SK-N-SH (cell line): ENCODE measurements at regions not wholly inside any gene's neighbourhood (a gene's known extent, or its start where the extent isn't known, plus 50 kb on each side); places are given as distances from the start of the nearest gene placed in this dataset.

Source experiments
- CTCF ChIA-PET: fragments of 300-600, 350-600 bp; formaldehyde crosslinking; extraction: SDS; loops from one replicate; lab custom pipeline; 2021; lab: Yijun Ruan, JAX
- POLR2A ChIA-PET: fragments of 350-600 bp; sonication (Branson Sonifier 250); formaldehyde crosslinking; extraction: SDS; loops from one replicate; lab custom pipeline; 2020; ENCODE audit warnings: antibody characterized with exemption, inconsistent platforms; lab: Yijun Ruan, JAX
- DNase-seq: peaks from one replicate; pipeline ENCODE4 v3.0.0; 2012
- H2AFZ ChIP-seq: fragments of 200-600 bp; sonication (generic); 2 replicates; pipeline ENCODE4 v1.8.1; 2016; ENCODE audit warnings: antibody characterized with exemption, mild to moderate bottlenecking, low read depth
- H3F3A ChIP-seq: fragments of 200-600 bp; sonication (generic); replicated peaks from 2 replicates; pipeline ENCODE3; 2016; ENCODE audit warnings: antibody characterized with exemption, mild to moderate bottlenecking; ENCODE audit not compliant: insufficient read depth
- H3K27ac ChIP-seq, 2 experiments: fragments of 200-500 bp in 1 of 2; fragments of 200-600 bp in 1 of 2; sonication (Bioruptor generic) in 1 of 2; sonication (generic), shearing (Covaris generic) in 1 of 2; 2 replicates each; pipeline versions ENCODE4 v1.5.1 to v1.6.1; 2014 to 2016; ENCODE audit warnings: low read depth in 2 of 2, inconsistent platforms in 1 of 2, low read length in 1 of 2, mild to moderate bottlenecking in 1 of 2, mixed read lengths in 1 of 2
- H3K27me3 ChIP-seq: fragments of 200-600 bp; sonication (generic), shearing (Covaris generic); 2 replicates; pipeline ENCODE4 v1.6.1; 2016; ENCODE audit warnings: mixed run types; ENCODE audit not compliant: insufficient read depth
- H3K36me3 ChIP-seq, 2 experiments: fragments of 200-500 bp in 1 of 2; fragments of 200-600 bp in 1 of 2; sonication (Bioruptor generic) in 1 of 2; sonication (generic) in 1 of 2; replicated peaks in 1 of 2; 2 replicates each; pipeline versions ENCODE3 to v1.5.1; 2014 to 2016; ENCODE audit warnings: low read length in 1 of 2, mild to moderate bottlenecking in 1 of 2; ENCODE audit not compliant: insufficient read depth in 2 of 2, control insufficient read depth in 1 of 2
- H3K4me1 ChIP-seq, 2 experiments: fragments of 200-500 bp in 1 of 2; fragments of 200-600 bp in 1 of 2; sonication (Bioruptor generic) in 1 of 2; sonication (generic), shearing (Covaris generic) in 1 of 2; 2 replicates each; pipeline versions ENCODE4 v1.5.1 to v1.6.1; 2014 to 2016; ENCODE audit warnings: low read depth in 1 of 2, low read length in 1 of 2, mixed run types in 1 of 2; ENCODE audit not compliant: insufficient read depth in 2 of 2, control insufficient read depth in 1 of 2
- H3K4me2 ChIP-seq: fragments of 200-600 bp; sonication (generic), shearing (Covaris generic); 2 replicates; pipeline ENCODE4 v1.6.1; 2017; ENCODE audit warnings: mixed run types
- H3K4me3 ChIP-seq, 2 experiments: fragments of 200-500 bp in 1 of 2; fragments of 200-600 bp in 1 of 2; sonication (Bioruptor generic) in 1 of 2; sonication (generic), shearing (Covaris generic) in 1 of 2; 2 replicates each; pipeline versions ENCODE4 v1.5.1 to v1.8.1; 2014 to 2016; ENCODE audit warnings: low read depth in 2 of 2, inconsistent platforms in 1 of 2, low read length in 1 of 2, mild to moderate bottlenecking in 1 of 2, mixed read lengths in 1 of 2, moderate library complexity in 1 of 2
- H3K79me2 ChIP-seq: fragments of 200-600 bp; sonication (generic); 2 replicates; pipeline ENCODE4 v1.8.1; 2017; ENCODE audit warnings: mild to moderate bottlenecking; ENCODE audit not compliant: insufficient read depth
- H3K9ac ChIP-seq: fragments of 200-600 bp; sonication (generic); 2 replicates; pipeline ENCODE4 v1.6.1; 2017; ENCODE audit warnings: mixed run types
- H3K9me2 ChIP-seq: fragments of 200-600 bp; sonication (generic); 2 replicates; pipeline ENCODE4 v1.6.1; 2017; ENCODE audit warnings: mixed run types
- H3K9me3 ChIP-seq: fragments of 200-600 bp; sonication (generic); 2 replicates; pipeline ENCODE4 v1.6.1; 2017; ENCODE audit warnings: mixed run types, mild to moderate bottlenecking, moderate library complexity
- H4K20me1 ChIP-seq: fragments of 200-600 bp; sonication (generic); 2 replicates; pipeline ENCODE4 v1.6.1; 2017; ENCODE audit warnings: mild to moderate bottlenecking, mixed run types; ENCODE audit not compliant: insufficient read depth
- CHD2 ChIP-seq: fragments of 150-350 bp; IDR thresholded peaks from 2 replicates; pipeline ENCODE4 v1.6.1; 2018; ENCODE audit warnings: low read length; ENCODE audit not compliant: partially characterized antibody
- EP300 ChIP-seq, 2 experiments: IDR thresholded peaks; 2 replicates each; pipeline versions ENCODE4 v1.4.0 to v1.6.1; 2012; ENCODE audit warnings: borderline replicate concordance in 1 of 2, low read depth in 1 of 2, low read length in 1 of 2
- EZH2phosphoT487 ChIP-seq: fragments of 200-600 bp; sonication (generic); IDR thresholded peaks from 2 replicates; pipeline ENCODE4 v1.6.1; 2017; ENCODE audit warnings: low read depth, mixed run types, mild to moderate bottlenecking, antibody characterized with exemption, moderate library complexity, borderline replicate concordance
- FOSL2 ChIP-seq: IDR thresholded peaks from 2 replicates; pipeline ENCODE4 v1.4.0; 2012; ENCODE audit warnings: low read depth, mild to moderate bottlenecking, moderate library complexity, borderline replicate concordance
- FOXJ3 ChIP-seq: sonication (generic); formaldehyde crosslinking; IDR thresholded peaks from 2 replicates; pipeline ENCODE4 v1.5.1; 2020; ENCODE audit warnings: mild to moderate bottlenecking, missing genetic modification reagents
- FOXM1 ChIP-seq: IDR thresholded peaks from 2 replicates; pipeline ENCODE4 v1.4.0; 2012; ENCODE audit warnings: low read depth, mild to moderate bottlenecking
- GABPA ChIP-seq: IDR thresholded peaks from 2 replicates; pipeline ENCODE4 v1.4.0; 2012; ENCODE audit warnings: low read depth, mild to moderate bottlenecking
- GATA2 ChIP-seq: sonication (generic); formaldehyde crosslinking; IDR thresholded peaks from 2 replicates; pipeline ENCODE4 v1.5.0; 2020; ENCODE audit warnings: mild to moderate bottlenecking, missing genetic modification reagents
- MEF2A ChIP-seq: IDR thresholded peaks from 2 replicates; pipeline ENCODE4 v1.4.0; 2012; ENCODE audit warnings: low read depth, borderline replicate concordance
- MXI1 ChIP-seq: IDR thresholded peaks from 2 replicates; pipeline ENCODE4 v1.6.1; 2012; ENCODE audit warnings: mild to moderate bottlenecking, low read depth, low read length, improper control_type of control experiment
- NRF1 ChIP-seq: IDR thresholded peaks from 2 replicates; pipeline ENCODE4 v1.6.1; 2012; ENCODE audit warnings: low read depth, mild to moderate bottlenecking, low read length
- POLR2AphosphoS5 ChIP-seq: IDR thresholded peaks from 2 replicates; pipeline ENCODE4 v1.6.1; 2012; ENCODE audit warnings: low read depth, low read length
- RCOR1 ChIP-seq: fragments of 150-350 bp; IDR thresholded peaks from 2 replicates; pipeline ENCODE4 v1.6.1; 2017; ENCODE audit warnings: antibody characterized with exemption, low read length
- RFX5 ChIP-seq: IDR thresholded peaks from 2 replicates; pipeline ENCODE4 v1.6.1; 2012; ENCODE audit warnings: mild to moderate bottlenecking, improper control_type of control experiment, low read length
- SMC3 ChIP-seq: IDR thresholded peaks from 2 replicates; pipeline ENCODE4 v1.6.1; 2012; ENCODE audit warnings: low read depth, low read length, improper control_type of control experiment
- TCF12 ChIP-seq: IDR thresholded peaks from 2 replicates; pipeline ENCODE4 v1.4.0; 2012
- TEAD4 ChIP-seq: IDR thresholded peaks from 2 replicates; pipeline ENCODE4 v1.4.0; 2012; ENCODE audit warnings: mild to moderate bottlenecking, borderline replicate concordance; ENCODE audit not compliant: insufficient read depth
- YY1 ChIP-seq: IDR thresholded peaks from 2 replicates; pipeline ENCODE4 v1.4.0; 2012; ENCODE audit warnings: low read depth, mild to moderate bottlenecking
- WGBS: methylation state at CpG from one replicate; pipeline ENCODE4 v1.1.6; 2017; ENCODE audit warnings: low lambda C conversion rate; 5-methylcytosine and 5-hydroxymethylcytosine counted together
- TF ChIP-seq, protein P1 (sequence below): fragments of 150-350 bp; IDR thresholded peaks from 2 replicates; pipeline ENCODE4 v1.6.1; 2016; ENCODE audit warnings: mild to moderate bottlenecking, low read depth, low read length
- TF ChIP-seq, protein P2 (sequence below): fragments of 200-600 bp; sonication (generic); IDR thresholded peaks from 2 replicates; pipeline ENCODE4 v1.6.1; 2017; ENCODE audit warnings: antibody characterized with exemption, mild to moderate bottlenecking, moderate library complexity
- TF ChIP-seq, protein P3 (sequence below): IDR thresholded peaks from 2 replicates; pipeline ENCODE4 v1.6.1; 2012; ENCODE audit warnings: mild to moderate bottlenecking, low read depth, low read length, moderate library complexity
- TF ChIP-seq, protein P4 (sequence below): IDR thresholded peaks from 2 replicates; pipeline ENCODE4; 2012

DNA sequence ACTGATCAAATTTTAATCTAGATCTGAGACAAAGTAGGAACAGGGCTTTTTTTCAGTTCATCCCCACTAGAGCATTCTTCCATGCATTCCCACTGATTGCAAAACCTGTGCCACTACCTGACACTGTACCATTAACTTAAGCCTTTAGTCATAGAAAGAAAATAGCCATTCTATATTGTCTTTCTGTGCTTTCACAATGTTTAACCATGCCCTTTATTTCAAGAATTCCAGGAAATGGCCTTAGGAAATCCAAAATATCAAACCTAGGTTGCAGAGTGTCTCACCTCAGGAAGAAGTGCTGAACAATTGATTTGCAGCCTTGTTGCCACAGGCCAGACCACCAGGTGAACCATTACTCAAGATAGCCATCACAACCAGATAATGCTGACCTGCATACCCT is 56.2 kb upstream of the TGFBR2 start:
- Histone ChIP-seq H3K9me2 (no peaks in the 10 kb centered on the region), H3K27ac (no peak overlapping the region), H3K4me3 (no peak overlapping the region), H4K20me1 (no peaks in the 10 kb centered on the region), H3F3A (peaks cover 7% of the 10 kb centered on the region), H3K79me2 (no peaks in the 10 kb centered on the region), H3K36me3 (no peaks in the 10 kb centered on the region), H3K9ac (no peak overlapping the region), H3K4me1 (peaks cover 5 to 6% of the 10 kb centered on the region in 2 experiments), H3K4me2 (no peak overlapping the region), H2AFZ (no peak overlapping the region), H3K9me3 (no peaks in the 10 kb centered on the region), H3K27me3 (no peaks in the 10 kb centered on the region)
- DNase-seq: no peak
- ChIA-PET POLR2A (no interaction called here), CTCF (interaction anchor here (1.5 kb wide), 1 partner anchor 10 kb away, joined by 3 read pairs; no protein-coding TSS in a partner anchor)
- TF ChIP-seq FOXJ3 (CRISPR knock-in tag) (no peak), MXI1 (no peak), GATA2 (CRISPR knock-in tag) (no peak), GABPA (no peak), SMC3 (no peak), EZH2phosphoT487 (no peak), FOXM1 (no peak)

DNA sequence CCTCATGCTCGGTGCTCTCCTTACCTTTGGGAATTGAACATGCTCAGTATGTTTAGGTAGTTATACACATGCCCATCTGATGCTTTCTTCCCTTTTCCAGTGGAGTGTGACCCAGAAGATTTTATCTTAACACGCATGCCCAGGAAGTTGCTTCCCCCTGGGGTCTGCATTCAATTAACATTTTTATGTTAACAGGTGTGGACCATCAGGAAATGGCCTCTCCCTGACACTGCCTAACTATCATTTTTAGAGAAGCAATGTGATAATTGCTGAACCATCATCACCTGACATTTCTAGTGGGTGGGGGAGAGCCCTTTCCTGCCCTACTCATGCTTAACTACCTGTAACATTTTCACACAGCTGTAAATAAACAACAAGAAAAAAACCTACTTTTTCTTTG is 55.1 kb upstream of the TGFBR2 start:
- Histone ChIP-seq H3F3A (peaks cover under 1% of the 10 kb centered on the region), H3K27ac (no peak overlapping the region), H3K9ac (no peak overlapping the region), H3K4me3 (no peak overlapping the region), H3K4me1 (peaks cover 4 to 5% of the 10 kb centered on the region in 2 experiments; a peak in 2 of 4 replicates), H3K27me3 (no peaks in the 10 kb centered on the region), H2AFZ (no peak overlapping the region)
- CTCF ChIA-PET: interaction anchor here (1.0 to 1.3 kb wide), 2 partner anchors 8 to 143 kb away, joined by 3 to 4 read pairs; no protein-coding TSS in a partner anchor
- DNase-seq: no peak
- 88% methylated on average over 2 of the region's 2 CpGs for WGBS
- POLR2A ChIA-PET: no interaction called here
- TF ChIP-seq TCF12: no peak
- TF ChIP-seq, protein P1, sequence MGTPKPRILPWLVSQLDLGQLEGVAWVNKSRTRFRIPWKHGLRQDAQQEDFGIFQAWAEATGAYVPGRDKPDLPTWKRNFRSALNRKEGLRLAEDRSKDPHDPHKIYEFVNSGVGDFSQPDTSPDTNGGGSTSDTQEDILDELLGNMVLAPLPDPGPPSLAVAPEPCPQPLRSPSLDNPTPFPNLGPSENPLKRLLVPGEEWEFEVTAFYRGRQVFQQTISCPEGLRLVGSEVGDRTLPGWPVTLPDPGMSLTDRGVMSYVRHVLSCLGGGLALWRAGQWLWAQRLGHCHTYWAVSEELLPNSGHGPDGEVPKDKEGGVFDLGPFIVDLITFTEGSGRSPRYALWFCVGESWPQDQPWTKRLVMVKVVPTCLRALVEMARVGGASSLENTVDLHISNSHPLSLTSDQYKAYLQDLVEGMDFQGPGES: no peak
- TF ChIP-seq FOSL2: no peak
- no peak for TF ChIP-seq TEAD4
- TF ChIP-seq RFX5: no peak
- no peak for TF ChIP-seq RCOR1
- TF ChIP-seq MXI1: no peak
- TF ChIP-seq MEF2A: no peak
- TF ChIP-seq, protein P2, sequence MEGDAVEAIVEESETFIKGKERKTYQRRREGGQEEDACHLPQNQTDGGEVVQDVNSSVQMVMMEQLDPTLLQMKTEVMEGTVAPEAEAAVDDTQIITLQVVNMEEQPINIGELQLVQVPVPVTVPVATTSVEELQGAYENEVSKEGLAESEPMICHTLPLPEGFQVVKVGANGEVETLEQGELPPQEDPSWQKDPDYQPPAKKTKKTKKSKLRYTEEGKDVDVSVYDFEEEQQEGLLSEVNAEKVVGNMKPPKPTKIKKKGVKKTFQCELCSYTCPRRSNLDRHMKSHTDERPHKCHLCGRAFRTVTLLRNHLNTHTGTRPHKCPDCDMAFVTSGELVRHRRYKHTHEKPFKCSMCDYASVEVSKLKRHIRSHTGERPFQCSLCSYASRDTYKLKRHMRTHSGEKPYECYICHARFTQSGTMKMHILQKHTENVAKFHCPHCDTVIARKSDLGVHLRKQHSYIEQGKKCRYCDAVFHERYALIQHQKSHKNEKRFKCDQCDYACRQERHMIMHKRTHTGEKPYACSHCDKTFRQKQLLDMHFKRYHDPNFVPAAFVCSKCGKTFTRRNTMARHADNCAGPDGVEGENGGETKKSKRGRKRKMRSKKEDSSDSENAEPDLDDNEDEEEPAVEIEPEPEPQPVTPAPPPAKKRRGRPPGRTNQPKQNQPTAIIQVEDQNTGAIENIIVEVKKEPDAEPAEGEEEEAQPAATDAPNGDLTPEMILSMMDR: no peak
- TF ChIP-seq, protein P3, sequence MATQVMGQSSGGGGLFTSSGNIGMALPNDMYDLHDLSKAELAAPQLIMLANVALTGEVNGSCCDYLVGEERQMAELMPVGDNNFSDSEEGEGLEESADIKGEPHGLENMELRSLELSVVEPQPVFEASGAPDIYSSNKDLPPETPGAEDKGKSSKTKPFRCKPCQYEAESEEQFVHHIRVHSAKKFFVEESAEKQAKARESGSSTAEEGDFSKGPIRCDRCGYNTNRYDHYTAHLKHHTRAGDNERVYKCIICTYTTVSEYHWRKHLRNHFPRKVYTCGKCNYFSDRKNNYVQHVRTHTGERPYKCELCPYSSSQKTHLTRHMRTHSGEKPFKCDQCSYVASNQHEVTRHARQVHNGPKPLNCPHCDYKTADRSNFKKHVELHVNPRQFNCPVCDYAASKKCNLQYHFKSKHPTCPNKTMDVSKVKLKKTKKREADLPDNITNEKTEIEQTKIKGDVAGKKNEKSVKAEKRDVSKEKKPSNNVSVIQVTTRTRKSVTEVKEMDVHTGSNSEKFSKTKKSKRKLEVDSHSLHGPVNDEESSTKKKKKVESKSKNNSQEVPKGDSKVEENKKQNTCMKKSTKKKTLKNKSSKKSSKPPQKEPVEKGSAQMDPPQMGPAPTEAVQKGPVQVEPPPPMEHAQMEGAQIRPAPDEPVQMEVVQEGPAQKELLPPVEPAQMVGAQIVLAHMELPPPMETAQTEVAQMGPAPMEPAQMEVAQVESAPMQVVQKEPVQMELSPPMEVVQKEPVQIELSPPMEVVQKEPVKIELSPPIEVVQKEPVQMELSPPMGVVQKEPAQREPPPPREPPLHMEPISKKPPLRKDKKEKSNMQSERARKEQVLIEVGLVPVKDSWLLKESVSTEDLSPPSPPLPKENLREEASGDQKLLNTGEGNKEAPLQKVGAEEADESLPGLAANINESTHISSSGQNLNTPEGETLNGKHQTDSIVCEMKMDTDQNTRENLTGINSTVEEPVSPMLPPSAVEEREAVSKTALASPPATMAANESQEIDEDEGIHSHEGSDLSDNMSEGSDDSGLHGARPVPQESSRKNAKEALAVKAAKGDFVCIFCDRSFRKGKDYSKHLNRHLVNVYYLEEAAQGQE: no peak
- TF ChIP-seq, protein P4, sequence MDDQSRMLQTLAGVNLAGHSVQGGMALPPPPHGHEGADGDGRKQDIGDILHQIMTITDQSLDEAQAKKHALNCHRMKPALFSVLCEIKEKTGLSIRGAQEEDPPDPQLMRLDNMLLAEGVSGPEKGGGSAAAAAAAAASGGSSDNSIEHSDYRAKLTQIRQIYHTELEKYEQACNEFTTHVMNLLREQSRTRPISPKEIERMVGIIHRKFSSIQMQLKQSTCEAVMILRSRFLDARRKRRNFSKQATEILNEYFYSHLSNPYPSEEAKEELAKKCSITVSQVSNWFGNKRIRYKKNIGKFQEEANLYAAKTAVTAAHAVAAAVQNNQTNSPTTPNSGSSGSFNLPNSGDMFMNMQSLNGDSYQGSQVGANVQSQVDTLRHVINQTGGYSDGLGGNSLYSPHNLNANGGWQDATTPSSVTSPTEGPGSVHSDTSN: no peak
- TF ChIP-seq CHD2: no peak
- no peak for TF ChIP-seq NRF1
- no peak for TF ChIP-seq EP300 (IDR thresholded peaks at IDR 0.05; ENCODE audit: borderline replicate concordance in 1 of 2, low read depth in 1 of 2, low read length in 1 of 2)
- TF ChIP-seq POLR2AphosphoS5: no peak
- no peak for TF ChIP-seq YY1
- TF ChIP-seq, all 33 proteins: peak for 0
- Histone ChIP-seq H3K9me3 (no peaks in the 10 kb centered on the region), H4K20me1 (no peaks in the 10 kb centered on the region), H3K79me2 (no peaks in the 10 kb centered on the region), H3K9me2 (no peaks in the 10 kb centered on the region), H3K4me2 (no peak overlapping the region), H3K36me3 (no peaks in the 10 kb centered on the region)
